Spleen (tissue), 11 donors: ENCODE measurements at regions not wholly inside any gene's neighbourhood (a gene's known extent, or its start where the extent isn't known, plus 50 kb on each side); places are given as distances from the start of the nearest gene placed in this dataset.

Source experiments
- DNase-seq: peaks from one replicate; pipeline ENCODE4 v3.0.0-alpha.2; 2020
- H3K27ac ChIP-seq, 8 donors: fragments of 200-600 bp; sonication (generic) in 7 of 8; 1 replicate in 4 of 8; 2 replicates in 4 of 8; pipeline versions ENCODE4 v1.5.0 to v1.8.0; 2016 to 2021; ENCODE audit warnings: inconsistent platforms in 4 of 8, mild to moderate bottlenecking in 4 of 8, moderate library complexity in 1 of 8
- H3K27me3 ChIP-seq, 7 donors: fragments of 200-600 bp; sonication (generic) in 6 of 7; replicated peaks in 1 of 7; 1 replicate in 4 of 7; 2 replicates in 3 of 7; pipeline versions ENCODE4 v1.5.0 to v1.8.0; 2016 to 2021; ENCODE audit warnings: inconsistent platforms in 3 of 7, mild to moderate bottlenecking in 1 of 7
- H3K36me3 ChIP-seq, 6 donors: fragments of 200-600 bp; sonication (generic) in 5 of 6; 1 replicate in 4 of 6; 2 replicates in 2 of 6; pipeline versions ENCODE4 v1.5.0 to v1.8.0; 2016 to 2021; ENCODE audit warnings: inconsistent platforms in 2 of 6
- H3K4me1 ChIP-seq, 6 donors: fragments of 200-600 bp; sonication (generic) in 5 of 6; 1 replicate in 3 of 6; 2 replicates in 3 of 6; pipeline versions ENCODE4 v1.5.0 to v1.8.0; 2016 to 2021; ENCODE audit warnings: inconsistent platforms in 3 of 6
- H3K4me3 ChIP-seq, 8 donors: fragments of 200-600 bp; sonication (generic) in 7 of 8; 1 replicate in 4 of 8; 2 replicates in 4 of 8; pipeline versions ENCODE4 v1.5.0 to v1.8.0; 2016 to 2021; ENCODE audit warnings: inconsistent platforms in 4 of 8, mild to moderate bottlenecking in 4 of 8, moderate library complexity in 2 of 8
- H3K9me3 ChIP-seq, 8 donors: fragments of 200-600 bp; sonication (generic) in 7 of 8; 1 replicate in 4 of 8; 2 replicates in 4 of 8; pipeline versions ENCODE4 v1.5.0 to v1.8.0; 2016 to 2021; ENCODE audit warnings: inconsistent platforms in 4 of 8
- CTCF ChIP-seq, 11 experiments: fragments of 200-600 bp in 7 of 11; fragments of 450-650 bp in 4 of 11; sonication (generic) in 4 of 11; IDR thresholded peaks in 8 of 11; conservative IDR thresholded peaks in 3 of 11; 1 replicate in 7 of 11; 2 replicates in 4 of 11; pipeline versions ENCODE4 v1.4.0 to v1.8.0; 2016 to 2021; ENCODE audit warnings: antibody characterized with exemption in 11 of 11, inconsistent platforms in 4 of 11, mild to moderate bottlenecking in 1 of 11
- POLR2A ChIP-seq, 3 donors: fragments of 450-650 bp; IDR thresholded peaks; one replicate each; pipeline ENCODE4 v1.5.1; 2017; ENCODE audit warnings: antibody characterized with exemption in 3 of 3, mild to moderate bottlenecking in 1 of 3
- POLR2AphosphoS5 ChIP-seq, 3 donors: sonication (generic); formaldehyde crosslinking; IDR thresholded peaks; one replicate each; pipeline ENCODE4 v1.5.1; 2017; ENCODE audit warnings: antibody characterized with exemption in 3 of 3
- WGBS, 5 donors: extraction: QIAGEN DNeasy Blood & Tissue Kit in 3 of 5; methylation state at CpG; one replicate each; pipeline versions ENCODE4 v1.1.5 to v1.1.7; 2013 to 2018; 5-methylcytosine and 5-hydroxymethylcytosine counted together
- intact Hi-C: fragments of 100-400 bp; cut with DNase I; formaldehyde crosslinking; loops from one replicate; pipeline ENCODE4 v1.15.0; 2023; ENCODE audit warnings: low total_unique reads
- donor health status: healthy with polysubstance abuse.
- donor health status: DM: no; HTN: no; CAD: no; lungs with moderate emphysema.
- donor health status: DM: no; HTN: no; CAD: no.
- donor health status: Bipolar disorder and iron deficiency.
- donor health status: healthy.
- donor health status: DM: no; HTN: no; CAD: no.
- donor health status: DM: yes; HTN: yes; CAD: no.

DNA sequence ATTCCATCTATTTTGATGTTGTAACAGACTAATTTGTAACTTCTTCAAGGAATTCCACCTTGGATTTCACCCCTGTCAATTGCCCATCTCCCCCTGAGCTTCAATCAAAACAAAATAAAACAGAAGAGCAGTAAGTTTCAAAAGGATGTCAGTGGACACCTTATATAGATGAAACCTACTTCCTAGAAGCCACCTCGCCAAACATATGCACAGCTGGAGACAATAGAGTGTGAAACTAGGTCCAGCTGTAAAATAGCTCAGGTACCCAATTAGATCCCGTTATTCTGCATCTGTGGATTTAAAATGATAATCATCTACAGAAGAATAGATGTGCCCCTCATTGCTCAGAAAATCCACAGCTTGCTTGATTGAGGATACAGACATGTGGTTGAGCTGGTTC is 598.6 kb downstream of the SH2D4B start:
- peaks cover 0 to 10% (median 3%) of the 10 kb centered on the region in 8 donors for H3K9me3 ChIP-seq
- no peaks in the 10 kb centered on the region for H3K27me3 ChIP-seq
- intact Hi-C loops = no loop called here
- no peak for TF ChIP-seq POLR2A (IDR thresholded peaks at IDR 0.05)
- TF ChIP-seq CTCF (IDR thresholded peaks at IDR 0.05 in 8 of 11, conservative IDR thresholded peaks at IDR 0.05 in 3 of 11) = no peak
- TF ChIP-seq POLR2AphosphoS5 (IDR thresholded peaks at IDR 0.05) = no peak
- H3K4me1 ChIP-seq = no peaks in the 10 kb centered on the region
- no peak overlapping the region for H3K27ac ChIP-seq
- no peaks in the 10 kb centered on the region for H3K36me3 ChIP-seq
- no peak for DNase-seq
- H3K4me3 ChIP-seq = no peak overlapping the region
- 75 to 85% (median 80%) methylated on average over 2 of the region's 2 CpGs for WGBS, 5 donors

GRCh38 chr10:81145975-81146374 is 608.3 kb downstream of the SH2D4B start:
- 87 to 92% (median 91%) methylated on average over 8 of the region's 8 CpGs for WGBS, 5 donors
- Histone ChIP-seq H3K4me3 (no peak overlapping the region), H3K36me3 (no peaks in the 10 kb centered on the region), H3K27me3 (no peaks in the 10 kb centered on the region), H3K4me1 (no peaks in the 10 kb centered on the region), H3K9me3 (no peaks in the 10 kb centered on the region), H3K27ac (no peak overlapping the region)
- TF ChIP-seq CTCF (IDR thresholded peaks at IDR 0.05 in 8 of 11, conservative IDR thresholded peaks at IDR 0.05 in 3 of 11) (no peak), POLR2AphosphoS5 (IDR thresholded peaks at IDR 0.05) (no peak), POLR2A (IDR thresholded peaks at IDR 0.05) (no peak)
- DNase-seq = peak; percentile 46
- intact Hi-C loops = no loop called here

DNA sequence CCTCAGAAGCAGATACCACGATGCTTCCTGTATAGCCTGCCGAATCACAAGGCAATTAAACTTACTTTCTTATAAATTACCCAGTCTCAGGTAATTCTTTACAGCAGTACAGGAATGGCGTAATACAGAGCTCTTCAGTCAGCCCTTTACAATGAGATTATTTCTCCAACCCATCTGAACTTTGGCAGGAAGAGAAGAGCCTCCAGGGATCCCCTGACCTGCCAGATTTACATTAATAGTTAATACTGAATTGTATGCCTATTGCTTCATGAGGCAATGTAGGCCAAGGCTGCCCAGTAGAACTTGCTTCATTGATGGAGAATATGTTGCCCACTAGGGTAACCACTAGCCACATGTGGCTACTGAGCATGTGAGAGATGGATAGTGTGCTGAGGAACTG is 608.7 kb downstream of the SH2D4B start:
- Histone ChIP-seq H3K27ac (no peak overlapping the region), H3K9me3 (no peaks in the 10 kb centered on the region), H3K4me3 (no peak overlapping the region), H3K36me3 (no peaks in the 10 kb centered on the region), H3K4me1 (no peaks in the 10 kb centered on the region), H3K27me3 (no peaks in the 10 kb centered on the region)
- WGBS, 5 donors = 70 to 86% (median 73%) methylated on average over 3 of the region's 3 CpGs
- TF ChIP-seq POLR2AphosphoS5 (IDR thresholded peaks at IDR 0.05) (no peak), POLR2A (IDR thresholded peaks at IDR 0.05) (no peak), CTCF (IDR thresholded peaks at IDR 0.05 in 8 of 11, conservative IDR thresholded peaks at IDR 0.05 in 3 of 11) (no peak)
- no peak for DNase-seq
- intact Hi-C loops = no loop called here

DNA sequence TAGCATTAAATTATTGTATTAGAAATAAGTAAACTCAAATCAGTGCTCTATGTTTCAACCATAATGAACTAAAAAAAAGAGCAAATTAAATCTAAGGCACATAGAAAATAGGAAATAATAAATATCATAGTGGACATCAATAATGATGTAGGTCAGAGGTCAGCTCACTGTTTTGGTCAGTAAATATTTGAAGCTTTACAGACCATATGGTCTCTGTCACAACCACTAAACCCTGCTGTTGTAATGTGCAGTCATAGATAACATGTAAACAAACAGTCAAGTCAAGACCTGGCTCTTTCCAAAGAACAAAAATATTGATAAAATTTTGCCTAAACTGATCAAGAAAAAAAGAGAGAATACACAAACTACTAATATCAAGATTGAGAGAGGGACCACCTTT is 615.0 kb downstream of the SH2D4B start:
- Histone ChIP-seq H3K27ac (no peak overlapping the region), H3K9me3 (no peaks in the 10 kb centered on the region), H3K36me3 (no peaks in the 10 kb centered on the region), H3K4me1 (no peaks in the 10 kb centered on the region), H3K4me3 (no peak overlapping the region), H3K27me3 (no peaks in the 10 kb centered on the region)
- no peak for TF ChIP-seq POLR2A (IDR thresholded peaks at IDR 0.05)
- no peak for TF ChIP-seq CTCF (IDR thresholded peaks at IDR 0.05 in 8 of 11, conservative IDR thresholded peaks at IDR 0.05 in 3 of 11)
- no peak for TF ChIP-seq POLR2AphosphoS5 (IDR thresholded peaks at IDR 0.05)
- no peak for DNase-seq
- intact Hi-C loops = no loop called here
